Muscle of arm (tissue), 1 donor: ENCODE measurements at regions not wholly inside any gene's neighbourhood (a gene's known extent, or its start where the extent isn't known, plus 50 kb on each side); places are given as distances from the start of the nearest gene placed in this dataset.
"Not testable (repeated sequence)": the region's sequence is repeated elsewhere in the genome, so short reads cannot be mapped to it uniquely, and the experiment has no call there.

ENCODE experiments used
- DNase-seq: peaks from one replicate; pipeline ENCODE4 v3.0.0-alpha.2; 2013

DNA sequence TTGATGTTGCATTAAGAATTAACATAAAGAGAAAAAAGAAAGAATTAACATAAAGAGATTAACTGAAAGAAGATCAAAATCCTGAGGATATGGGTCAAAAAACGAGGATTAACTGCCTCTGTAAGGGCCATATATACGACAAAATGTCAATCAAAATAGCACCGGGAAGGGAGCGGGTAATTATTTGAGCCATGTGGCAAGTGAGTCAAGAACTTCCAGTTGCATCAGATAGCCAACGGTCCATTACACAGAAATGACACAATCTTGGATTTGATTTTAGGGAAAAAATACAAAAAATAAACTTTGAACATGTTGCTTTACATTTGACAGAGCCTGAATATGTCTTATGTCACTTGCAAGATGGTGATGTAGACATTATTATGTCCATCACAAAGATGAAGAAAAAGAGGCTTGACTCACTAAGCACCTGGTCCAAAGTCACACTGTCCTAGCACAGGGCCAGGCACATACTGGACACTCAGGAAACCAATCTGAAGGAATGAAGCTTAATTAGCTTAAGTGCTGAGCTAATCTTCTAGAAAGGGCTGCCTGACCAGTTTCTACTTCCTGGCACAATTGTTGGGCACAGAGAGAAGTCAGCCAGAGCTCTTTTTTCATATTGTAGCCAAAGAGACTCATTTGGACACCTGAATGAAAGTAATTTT lies 273.2 kb upstream of the PAPPA start:
- no peak for DNase-seq

DNA sequence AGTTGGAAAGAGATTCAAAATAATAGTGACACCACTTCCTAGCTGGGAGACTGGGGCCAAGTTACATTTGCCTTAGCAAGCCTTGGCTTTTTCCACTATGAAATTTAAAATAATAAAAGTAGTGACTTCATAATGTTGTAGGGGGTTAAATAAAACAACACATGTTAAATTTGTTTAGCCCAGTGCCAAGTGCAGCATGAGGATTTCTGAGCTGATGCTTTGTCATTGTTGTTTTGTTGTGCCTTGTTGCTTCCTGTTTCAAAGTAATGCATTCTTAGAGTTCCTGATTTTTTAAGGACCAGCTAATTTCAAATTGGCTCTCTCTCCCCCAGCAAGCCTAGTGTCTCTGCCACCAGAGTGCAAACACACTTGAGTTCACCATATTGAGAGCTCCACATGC lies 270.7 kb upstream of the PAPPA start:
- DNase-seq, result no peak

DNA sequence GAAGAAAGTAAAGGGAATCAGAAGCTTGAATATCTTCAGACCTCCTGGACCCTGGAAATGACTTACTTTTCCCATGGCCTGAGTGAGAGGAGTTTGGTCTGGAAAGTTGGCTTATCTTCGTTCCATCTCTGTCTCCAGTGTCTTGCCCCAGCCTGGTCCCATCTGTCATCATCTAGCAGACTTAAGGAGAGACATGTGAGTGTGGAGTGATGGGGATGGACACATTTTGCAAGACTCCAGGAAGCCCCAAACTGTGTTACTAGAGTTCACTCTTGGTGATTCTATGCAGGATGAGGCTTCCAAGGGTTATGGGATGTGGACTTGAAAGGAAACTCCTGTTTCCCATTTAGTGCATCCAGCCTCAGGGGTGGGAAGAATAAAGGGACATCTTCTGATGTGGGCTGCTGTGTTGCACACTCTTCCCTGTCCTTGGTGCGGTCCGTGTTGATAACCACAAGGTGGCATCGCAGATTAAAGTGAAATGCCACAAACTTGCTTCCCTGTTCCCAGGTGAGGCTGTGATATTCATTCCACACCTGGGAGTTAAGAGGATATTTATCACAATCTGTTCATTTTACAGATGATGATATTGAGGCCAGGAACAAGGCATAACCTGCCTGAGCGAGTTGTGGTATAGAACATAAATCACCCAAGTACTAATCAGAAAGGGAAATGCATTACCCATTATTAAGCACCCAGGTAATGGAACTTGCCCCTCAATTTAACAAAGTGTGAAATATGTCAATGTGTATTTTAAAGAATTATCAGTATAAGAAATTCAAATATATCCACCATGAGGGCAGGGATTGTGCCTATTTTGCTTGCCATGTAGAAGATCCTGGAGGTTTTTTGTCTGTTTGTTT lies 269.9 kb upstream of the PAPPA start:
- no peak for DNase-seq

DNA sequence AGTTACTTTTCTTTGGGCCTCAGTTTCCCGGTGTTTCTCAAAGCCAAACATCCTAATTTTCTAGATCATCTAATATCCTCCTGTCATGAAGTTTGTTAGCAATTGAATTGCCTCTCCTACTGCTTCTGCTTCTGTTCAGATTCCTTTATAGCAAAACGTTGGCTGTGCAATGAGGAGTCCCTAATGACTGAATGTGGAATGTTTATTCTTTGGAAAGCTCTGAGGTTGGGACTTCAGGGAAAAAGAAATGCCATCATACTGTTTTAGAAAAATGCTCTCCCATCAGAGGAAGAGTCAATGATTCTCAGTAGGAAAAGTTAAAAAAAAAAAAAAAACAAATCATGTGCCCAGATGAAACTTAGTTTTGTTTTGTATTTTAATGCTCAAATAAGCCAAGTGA lies 268.7 kb upstream of the PAPPA start:
- no peak for DNase-seq

DNA sequence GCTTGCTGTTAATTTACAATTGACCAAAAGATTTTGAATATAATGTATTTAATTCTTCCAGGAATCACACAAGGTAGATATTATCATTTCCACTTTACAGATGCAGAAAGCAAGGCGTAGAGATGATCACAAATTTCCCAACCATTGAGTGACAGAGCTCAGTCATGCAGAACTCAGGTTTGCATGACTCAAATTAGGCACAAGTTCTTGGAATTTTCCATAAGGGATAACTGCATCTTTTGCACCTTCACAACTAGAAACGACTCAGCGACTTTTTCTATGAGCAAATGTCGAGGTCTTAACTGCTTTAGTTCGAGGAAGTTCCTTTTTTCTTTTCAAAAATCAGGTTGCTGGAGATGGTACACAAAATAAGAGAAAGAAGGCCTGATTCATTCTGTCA lies 265.5 kb upstream of the PAPPA start:
- no peak for DNase-seq

DNA sequence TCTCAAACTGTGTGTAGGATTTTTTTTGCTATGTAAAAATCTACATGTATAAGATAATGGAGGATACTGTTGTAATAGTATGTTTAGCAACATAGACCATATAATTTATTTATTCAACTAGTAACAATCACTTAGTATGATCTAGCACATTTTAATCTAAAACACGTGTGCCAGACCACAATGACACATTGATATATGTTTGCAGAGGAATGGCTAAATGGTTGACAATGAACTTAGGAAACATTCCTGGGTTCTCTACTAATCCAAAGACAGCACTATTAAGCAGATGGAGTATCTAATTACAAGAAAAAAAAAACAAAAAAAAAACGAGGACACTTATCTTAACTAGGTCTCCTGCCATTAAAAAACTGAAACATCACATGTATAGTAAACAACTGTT lies 261.7 kb upstream of the PAPPA start:
- no peak for DNase-seq

DNA sequence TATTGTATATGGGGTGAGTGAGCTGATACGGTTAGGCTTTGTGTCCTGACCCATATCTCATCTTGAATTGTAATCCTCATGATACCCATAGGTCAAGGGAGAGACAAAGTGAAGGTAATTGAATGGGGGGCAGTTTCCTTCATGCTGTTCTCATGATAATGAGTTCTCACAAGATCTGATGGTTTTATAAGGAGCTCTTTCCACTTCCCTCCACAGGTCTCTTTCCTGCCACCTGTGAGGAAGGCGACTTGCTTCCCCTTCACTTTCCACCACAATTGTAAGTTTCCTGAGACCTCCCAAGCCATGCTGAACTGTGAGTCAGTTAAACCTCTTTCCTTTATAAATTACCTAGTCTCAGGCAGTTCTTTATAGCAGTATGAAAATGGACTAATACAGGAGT lies 255.1 kb upstream of the PAPPA start:
- not testable (repeated sequence) for DNase-seq

DNA sequence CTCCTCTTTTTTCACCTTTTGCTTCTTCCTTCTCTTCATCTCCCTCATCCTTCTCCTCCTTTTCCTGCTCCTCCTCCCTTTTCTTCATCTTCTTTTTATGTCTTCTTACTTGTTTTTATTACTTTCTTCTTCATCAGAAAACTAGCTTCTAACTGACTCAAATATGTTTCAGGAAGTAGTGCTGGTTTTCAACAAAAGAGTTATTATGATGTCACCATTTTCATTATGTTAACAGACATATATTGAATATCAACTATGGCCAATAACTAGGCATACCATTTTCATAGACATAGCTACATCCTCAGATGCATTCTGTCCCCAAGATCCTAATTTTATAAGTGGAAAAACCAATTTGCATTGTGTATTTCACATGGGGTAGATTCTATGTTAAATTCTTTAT lies 252.9 kb upstream of the PAPPA start:
- no peak for DNase-seq

DNA sequence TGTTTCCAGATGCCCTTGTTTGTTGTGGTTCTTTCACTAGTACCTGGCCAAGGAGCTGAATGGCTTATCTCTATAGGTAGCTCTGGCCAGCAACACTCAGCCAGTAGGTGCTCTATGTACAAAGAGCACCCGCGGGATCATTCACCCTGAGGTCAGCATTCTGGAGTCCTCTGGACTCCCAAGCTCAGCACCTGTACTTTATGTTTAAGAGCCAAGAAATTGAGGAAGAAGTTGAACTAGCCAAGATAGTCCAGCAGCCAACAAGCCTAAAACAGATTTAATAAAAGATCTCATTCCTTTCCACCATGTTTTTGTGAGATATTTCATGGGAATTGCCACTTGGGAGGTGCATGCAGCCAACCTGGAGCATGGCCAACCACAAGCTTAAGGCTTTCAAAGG lies 242.6 kb upstream of the PAPPA start:
- peak; percentile 43 for DNase-seq

DNA sequence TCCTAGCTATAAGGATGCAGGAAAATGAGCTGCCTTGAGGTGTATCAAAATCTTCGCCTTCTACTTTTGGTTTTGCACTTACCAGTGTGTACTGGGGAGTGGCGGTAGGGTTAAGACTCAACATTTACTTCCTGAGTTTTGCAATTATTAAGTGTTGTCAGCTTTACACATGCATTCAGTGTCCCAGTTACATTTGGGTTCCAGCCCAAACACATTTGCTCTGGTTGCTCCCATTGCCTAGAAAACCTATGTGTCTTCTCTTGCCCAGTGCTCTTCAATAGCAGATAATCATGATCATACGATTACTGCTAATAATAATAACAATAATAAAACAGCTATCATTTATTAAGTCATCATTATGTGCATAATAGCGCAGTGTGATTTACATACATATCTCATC lies 241.5 kb upstream of the PAPPA start:
- DNase-seq, result no peak

DNA sequence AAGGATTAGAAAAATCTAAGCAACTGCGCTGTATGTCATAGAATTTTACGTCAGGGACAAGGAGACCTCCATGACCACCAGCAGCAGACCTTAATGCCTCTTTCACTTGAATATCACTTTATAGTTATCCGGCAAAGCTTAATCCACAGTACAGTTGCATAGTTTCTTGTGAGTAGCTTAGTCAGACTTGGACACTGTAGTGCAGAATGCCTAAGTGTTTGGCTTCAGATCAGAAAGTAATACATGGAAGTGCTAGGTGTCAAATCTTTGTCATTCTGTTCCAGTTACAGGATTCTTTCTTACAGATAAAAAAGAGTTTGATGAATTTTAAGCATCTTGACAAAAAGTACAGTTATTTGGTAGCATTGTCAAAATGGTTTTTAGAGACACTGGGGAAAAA lies 239.9 kb upstream of the PAPPA start:
- DNase-seq, result peak; percentile 31

DNA sequence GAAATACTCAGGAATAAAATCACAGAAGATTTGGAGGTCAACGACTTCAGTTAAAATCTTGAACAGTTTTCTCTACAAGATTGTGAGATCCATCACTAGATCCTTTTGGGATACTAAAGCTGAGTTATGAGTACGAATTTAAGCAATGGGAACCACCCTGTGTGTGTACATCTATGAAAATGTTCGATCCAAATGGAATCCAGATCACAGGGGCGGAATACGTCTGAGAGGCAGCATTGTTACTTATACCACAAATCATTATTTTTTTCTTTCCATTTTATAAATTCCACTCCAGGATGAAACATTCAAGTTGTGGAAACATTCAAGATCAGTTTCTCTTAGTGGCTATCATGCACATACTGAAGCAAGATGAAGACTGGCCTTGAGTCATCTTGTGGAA lies 239.3 kb upstream of the PAPPA start:
- DNase-seq, result peak; percentile 25

DNA sequence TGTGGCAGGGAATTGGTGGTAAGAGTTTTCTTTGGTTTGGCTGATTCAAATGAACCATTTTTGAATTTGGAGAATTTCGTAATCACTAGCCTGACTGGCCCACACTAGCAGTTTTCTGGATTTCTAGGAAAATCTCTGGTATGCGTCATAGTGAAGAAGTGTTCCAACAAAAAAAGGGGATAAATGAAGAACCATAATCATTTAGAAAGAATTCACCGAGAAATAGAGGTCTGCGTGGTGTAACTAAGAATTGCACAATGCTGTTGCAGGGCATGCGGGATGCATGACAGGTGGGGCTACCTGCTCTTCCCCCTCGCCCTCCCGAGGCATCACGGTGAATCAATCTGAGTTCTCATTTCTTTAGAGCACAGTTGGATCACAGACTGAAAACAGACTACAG lies 232.3 kb upstream of the PAPPA start:
- no peak for DNase-seq

DNA sequence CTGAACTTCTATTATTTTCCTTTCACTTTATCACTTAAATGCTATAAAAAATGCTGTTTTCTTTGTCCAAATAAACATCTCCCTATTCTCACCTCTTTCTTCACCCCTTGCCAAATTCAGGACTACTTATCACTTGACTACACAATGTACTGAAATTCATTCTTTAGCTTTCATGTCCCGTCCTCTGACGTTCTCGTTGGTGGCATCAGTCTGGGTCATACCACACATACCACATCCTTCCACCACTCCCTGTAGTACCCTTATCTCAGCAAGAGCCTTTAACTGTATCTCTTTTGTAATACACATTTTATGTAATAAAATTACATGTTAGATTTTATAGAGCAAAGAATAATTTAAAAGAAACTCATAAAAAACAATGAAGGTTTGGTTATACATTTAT lies 231.1 kb upstream of the PAPPA start:
- DNase-seq, result no peak

DNA sequence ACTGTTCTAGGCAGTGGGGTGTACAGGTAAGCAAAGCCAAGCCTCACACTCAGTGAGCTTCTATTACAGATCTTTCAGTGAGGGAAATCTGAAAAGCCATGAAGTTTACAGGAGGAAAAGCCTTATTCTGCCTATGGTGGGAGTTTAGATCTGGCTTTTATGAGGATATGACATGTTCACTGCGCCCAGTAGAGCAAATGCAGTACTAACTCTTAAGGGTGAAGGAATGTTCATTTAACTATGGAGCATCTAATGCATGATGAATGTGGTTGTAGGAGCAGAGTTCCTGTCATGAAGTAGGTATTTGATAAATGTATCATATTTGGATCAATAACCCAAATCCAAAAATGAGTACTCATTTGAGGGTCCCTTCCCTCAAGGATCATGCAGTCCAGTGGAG lies 230.2 kb upstream of the PAPPA start:
- no peak for DNase-seq

DNA sequence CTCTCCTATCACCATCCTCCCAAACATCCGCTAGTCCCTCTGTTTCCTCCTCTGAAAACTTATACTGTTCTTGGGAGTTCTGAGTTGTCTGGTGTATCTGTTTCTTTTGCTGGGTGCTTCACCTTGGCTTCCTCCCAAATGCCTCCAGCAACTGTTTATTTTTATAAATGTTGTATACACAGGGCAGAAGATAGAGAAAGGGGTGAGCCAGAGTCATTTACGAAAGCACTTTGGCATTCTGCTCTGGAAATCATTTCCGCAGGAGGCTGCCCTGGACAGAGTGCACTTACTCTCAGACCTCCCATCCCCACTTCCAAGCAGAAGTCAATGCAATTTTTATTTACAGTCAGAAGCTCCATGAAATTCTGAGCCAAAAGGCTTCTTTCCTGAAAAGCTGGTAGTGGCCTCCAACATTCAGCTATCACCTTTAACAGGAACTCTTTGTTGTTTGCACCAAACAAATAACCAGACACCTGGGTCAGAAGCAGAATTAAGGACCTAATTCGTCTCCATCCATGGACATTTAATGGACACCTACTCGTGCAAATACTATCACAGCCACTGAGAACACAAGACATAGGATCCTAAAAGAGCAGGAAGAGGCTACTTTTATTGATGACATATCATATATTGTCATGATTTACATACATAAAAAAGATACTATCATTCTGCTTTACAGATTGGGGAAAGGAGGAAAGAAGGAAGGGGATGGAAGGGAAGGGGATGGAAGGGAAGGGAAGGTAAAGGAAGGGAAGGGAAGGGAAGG lies 229.5 kb upstream of the PAPPA start:
- DNase-seq, result no peak

DNA sequence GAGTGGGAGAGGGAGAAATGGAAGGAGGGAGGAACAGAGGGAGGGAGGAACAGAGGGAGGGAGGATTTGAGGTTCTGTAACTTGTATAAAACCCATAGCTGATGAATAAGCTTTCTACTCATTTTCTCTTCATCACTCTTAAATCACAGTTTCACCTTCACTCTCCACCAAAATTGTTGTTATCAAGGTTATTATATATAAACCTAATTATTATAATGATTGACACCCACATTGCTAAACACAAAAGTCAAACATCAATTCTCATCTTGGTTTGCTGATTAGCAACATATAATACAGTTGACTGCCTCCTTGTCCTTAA lies 229.0 kb upstream of the PAPPA start:
- no peak for DNase-seq

DNA sequence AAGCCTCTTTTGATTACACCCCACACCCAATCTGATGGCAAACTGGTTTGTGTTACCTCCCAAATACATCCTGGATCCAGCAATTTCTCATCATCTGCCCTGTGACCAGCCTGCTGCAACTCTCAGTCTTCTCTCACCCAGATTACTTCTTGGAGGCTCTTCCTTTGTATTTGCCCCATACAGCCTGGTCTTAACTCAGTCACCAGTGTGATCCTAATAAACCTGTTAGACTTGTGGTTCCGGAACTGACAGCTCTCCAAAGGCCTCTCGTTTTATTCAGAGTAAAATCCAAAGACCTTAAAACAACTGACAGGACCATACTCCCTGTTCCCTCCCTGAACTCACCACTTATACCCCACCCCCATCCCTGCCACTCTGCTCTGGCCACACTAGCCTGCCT lies 228.2 kb upstream of the PAPPA start:
- DNase-seq, result no peak

DNA sequence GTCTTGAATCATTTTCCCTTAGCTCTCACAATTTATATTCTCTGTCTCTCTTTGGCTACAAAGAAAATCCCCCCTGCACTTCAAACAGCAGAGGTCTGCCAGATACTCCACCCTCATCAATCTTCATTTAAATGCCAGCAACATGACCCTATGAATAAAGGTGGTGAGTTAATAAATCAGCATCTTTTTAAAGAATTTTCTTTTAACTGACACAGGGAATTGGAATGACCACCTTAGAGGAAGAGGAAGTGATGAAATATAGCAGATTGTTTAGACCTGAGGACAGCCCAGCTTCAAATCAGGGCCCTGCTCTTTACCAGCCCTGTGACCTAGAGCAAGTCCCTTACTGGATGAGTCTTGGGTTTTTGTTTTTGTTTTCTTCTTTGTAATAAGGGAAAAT lies 223.1 kb upstream of the PAPPA start:
- DNase-seq, result no peak

DNA sequence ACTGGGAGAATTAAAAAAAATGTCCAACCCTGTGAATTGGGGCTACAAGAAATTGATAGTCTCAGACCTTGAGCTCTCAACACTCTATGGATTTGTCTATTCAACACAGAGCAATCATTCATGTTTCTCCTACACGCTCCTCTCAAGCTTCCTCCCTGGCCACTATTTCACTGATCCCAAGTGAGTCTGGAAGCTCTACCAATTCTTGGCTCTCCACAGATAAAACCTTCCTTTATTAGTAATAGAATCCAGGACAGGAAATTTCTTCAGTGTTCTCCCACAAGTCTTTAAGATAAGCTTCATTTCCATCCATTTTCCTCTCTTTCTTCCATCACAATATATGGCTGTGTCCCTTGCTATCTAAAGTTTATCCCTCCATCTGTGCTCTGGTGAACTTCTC lies 215.1 kb upstream of the PAPPA start:
- DNase-seq, result no peak

DNA sequence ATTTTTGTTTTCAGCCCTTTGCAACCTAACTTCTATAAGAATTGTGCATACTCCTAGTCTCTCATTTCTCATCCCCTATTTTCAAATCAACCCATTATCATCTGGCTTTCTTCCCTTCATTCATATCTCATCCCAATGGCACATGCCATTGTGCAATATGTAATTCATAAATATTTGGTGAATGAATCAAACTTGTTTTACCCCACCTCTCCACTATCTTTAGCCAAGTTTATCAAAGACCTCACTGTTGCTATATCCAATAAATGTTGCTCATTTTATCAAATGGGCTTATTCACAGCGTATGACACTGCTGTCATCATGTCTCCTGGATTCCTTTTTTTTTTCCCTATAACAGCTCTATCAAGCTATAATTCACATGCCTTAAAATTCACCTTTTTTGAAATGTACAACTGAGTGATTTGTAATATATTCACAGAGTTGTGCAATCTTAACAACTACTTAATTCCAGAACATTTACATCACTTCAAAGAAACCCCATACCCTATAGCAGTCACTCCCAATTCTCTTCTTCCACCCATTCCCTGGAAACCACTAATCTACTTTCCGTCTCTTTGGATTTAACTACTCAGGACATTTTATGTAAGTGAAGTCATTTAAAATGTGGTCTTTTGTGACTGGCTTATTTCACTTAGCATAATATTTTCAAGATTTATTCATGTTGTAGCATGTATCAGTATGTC lies 214.4 kb upstream of the PAPPA start:
- no peak for DNase-seq

DNA sequence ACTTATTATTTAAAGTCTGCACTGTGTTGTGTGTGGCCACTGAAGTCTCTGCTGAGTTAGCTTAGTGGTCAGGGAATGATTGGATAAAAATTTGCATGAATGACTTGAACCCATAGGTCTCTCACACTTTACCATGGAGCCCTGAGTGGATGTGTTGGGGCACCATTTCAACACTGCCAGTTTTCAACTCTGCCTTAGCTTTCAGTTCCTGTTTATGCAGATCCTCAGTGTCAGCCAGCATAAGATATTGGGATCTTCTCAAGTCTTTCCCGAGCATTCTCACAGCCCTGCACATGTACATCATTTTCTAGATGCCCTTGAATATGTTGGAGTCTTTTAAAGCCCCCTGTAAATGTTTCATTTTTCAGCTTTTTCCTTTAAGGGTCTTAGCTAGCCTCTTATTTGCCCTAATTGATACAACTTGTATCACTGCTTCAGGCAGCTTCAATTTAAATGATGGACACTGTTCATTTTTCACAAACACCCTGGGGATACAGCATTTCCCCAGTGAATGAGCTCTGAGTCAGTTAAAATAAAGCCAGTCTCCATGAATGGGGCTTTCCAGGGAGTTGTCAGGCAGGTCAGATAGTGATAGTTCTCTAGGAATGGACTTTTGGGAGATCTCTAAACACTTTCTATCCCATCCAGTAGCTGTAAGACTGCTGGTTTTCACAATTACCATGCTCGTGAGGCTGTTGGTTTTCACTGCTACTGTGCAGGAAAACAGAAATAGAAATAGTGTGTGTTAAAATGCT lies 211.9 kb upstream of the PAPPA start:
- DNase-seq, result no peak
